ENCODE measurements at regions not wholly inside any gene's neighbourhood (a gene's known extent, or its start where the extent isn't known, plus 50 kb on each side); places are given as distances from the start of the nearest gene placed in this dataset.

DNA sequence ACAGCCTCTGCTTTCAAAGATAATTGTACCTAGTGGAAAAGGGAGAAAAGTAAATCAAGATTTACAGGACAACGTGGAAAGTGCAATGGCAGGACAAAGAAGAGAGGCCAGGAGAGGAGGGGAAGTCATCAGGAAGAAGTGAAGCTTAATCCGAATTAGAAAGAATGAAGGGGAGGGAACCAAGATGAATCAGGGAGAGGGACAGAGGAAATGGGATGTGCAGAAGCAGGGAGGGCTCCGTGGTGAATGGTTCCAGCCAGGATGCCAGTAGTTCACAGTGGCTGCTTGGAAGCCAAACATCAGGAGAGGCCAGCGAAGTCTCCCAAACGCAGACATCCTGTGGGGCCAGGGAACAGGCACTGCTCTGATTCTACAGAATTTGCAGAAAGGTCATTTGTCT is 144.4 kb downstream of the LIG4 start:
- no TSS peak for BruUV-seq (replicated peaks)
- no peak for DNase-seq (ENCODE audit: extremely low read depth in 1 of 4, low spot score in 3 of 4)
- in situ Hi-C loops (cut with MboI) (loop anchor here (25.0 kb wide), 1 partner anchor 259 kb away; no protein-coding TSS in a partner anchor), intact Hi-C loops (cut with micrococcal nuclease) (no loop called here)
- ChIA-PET POLR2A (no interaction called here), CTCF (ENCODE audit: low intra/inter-chr PET ratio) (interaction anchor here (0.6 kb wide), 1 partner anchor 58 kb away, joined by 3 read pairs; no protein-coding TSS in a partner anchor)
- no peak overlapping the region for H3K4me3 ChIP-seq
- no peak for FAIRE-seq
- no peaks in the 10 kb centered on the region for H3K4me1 ChIP-seq (replicated peaks in 1 of 2; ENCODE audit: control insufficient read depth in 2 of 2, insufficient read depth in 2 of 2, low read length in 2 of 2)
- no peak overlapping the region for H2AFZ ChIP-seq (ENCODE audit: low read depth, low read length)
- H3K79me2 ChIP-seq (ENCODE audit: control insufficient read depth, insufficient read depth, low read length): no peaks in the 10 kb centered on the region
- no peaks in the 10 kb centered on the region for H3K36me3 ChIP-seq (ENCODE audit: control insufficient read depth, insufficient read depth, low read length)
- no peak overlapping the region for H3K9ac ChIP-seq (ENCODE audit: insufficient read depth in 1 of 2, low read depth in 2 of 2, low read length in 2 of 2)
- no peaks in the 10 kb centered on the region for H3K9me1 ChIP-seq (ENCODE audit: control insufficient read depth, insufficient read depth, low read length)
- TF ChIP-seq STAT5A (IDR thresholded peaks at IDR 0.05; ENCODE audit: borderline replicate concordance, low read length): no peak
- no peak for TF ChIP-seq PYGO2 (tag; IDR thresholded peaks at IDR 0.05)
- TF ChIP-seq FOXJ3 (CRISPR knock-in tag; IDR thresholded peaks at IDR 0.05): no peak
- TF ChIP-seq, protein P1, sequence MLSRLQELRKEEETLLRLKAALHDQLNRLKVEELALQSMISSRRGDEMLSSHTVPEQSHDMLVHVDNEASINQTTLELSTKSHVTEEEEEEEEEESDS (CRISPR knock-in tag; IDR thresholded peaks at IDR 0.05): no peak
- TF ChIP-seq ZNF140 (CRISPR knock-in tag; IDR thresholded peaks at IDR 0.05): no peak
- no peak for TF ChIP-seq SREBF1 (IDR thresholded peaks at IDR 0.05; ENCODE audit: borderline replicate concordance, low read depth, low read length)
- no peak for TF ChIP-seq HLTF (IDR thresholded peaks at IDR 0.05)
- TF ChIP-seq, protein P2, sequence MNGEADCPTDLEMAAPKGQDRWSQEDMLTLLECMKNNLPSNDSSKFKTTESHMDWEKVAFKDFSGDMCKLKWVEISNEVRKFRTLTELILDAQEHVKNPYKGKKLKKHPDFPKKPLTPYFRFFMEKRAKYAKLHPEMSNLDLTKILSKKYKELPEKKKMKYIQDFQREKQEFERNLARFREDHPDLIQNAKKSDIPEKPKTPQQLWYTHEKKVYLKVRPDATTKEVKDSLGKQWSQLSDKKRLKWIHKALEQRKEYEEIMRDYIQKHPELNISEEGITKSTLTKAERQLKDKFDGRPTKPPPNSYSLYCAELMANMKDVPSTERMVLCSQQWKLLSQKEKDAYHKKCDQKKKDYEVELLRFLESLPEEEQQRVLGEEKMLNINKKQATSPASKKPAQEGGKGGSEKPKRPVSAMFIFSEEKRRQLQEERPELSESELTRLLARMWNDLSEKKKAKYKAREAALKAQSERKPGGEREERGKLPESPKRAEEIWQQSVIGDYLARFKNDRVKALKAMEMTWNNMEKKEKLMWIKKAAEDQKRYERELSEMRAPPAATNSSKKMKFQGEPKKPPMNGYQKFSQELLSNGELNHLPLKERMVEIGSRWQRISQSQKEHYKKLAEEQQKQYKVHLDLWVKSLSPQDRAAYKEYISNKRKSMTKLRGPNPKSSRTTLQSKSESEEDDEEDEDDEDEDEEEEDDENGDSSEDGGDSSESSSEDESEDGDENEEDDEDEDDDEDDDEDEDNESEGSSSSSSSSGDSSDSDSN (IDR thresholded peaks at IDR 0.05; ENCODE audit: borderline replicate concordance in 1 of 2, low read depth in 2 of 2, low read length in 2 of 2): no peak
- no peak for TF ChIP-seq BACH1 (tag; IDR thresholded peaks at IDR 0.05)
- no peak for TF ChIP-seq BMI1 (IDR thresholded peaks at IDR 0.05; ENCODE audit: low read length)
- TF ChIP-seq STAG1 (CRISPR knock-in tag; IDR thresholded peaks at IDR 0.05; ENCODE audit: borderline replicate concordance): no peak
- no peak for TF ChIP-seq GABPB2 (CRISPR knock-in tag; conservative IDR thresholded peaks at IDR 0.05)
- no peak for TF ChIP-seq NRF1 (conservative IDR thresholded peaks at IDR 0.05 in 1 of 2, IDR thresholded peaks at IDR 0.05 in 1 of 2)
- no peak for TF ChIP-seq NFATC3 (IDR thresholded peaks at IDR 0.05)
- TF ChIP-seq SRSF3 (IDR thresholded peaks at IDR 0.05; ENCODE audit: insufficient read depth, low read length): no peak
- no peak for TF ChIP-seq MYC (IDR thresholded peaks at IDR 0.05; ENCODE audit: low read depth, low read length)
- no peak for TF ChIP-seq MYC (CRISPR knock-in tag; IDR thresholded peaks at IDR 0.05; ENCODE audit: borderline replicate concordance, low read depth)
- no peak for TF ChIP-seq TFAM (CRISPR knock-in tag; conservative IDR thresholded peaks at IDR 0.05)
- H3K4me2 ChIP-seq (ENCODE audit: insufficient read depth, low read length): no peak overlapping the region
- no peaks in the 10 kb centered on the region for H4K20me1 ChIP-seq (replicated peaks; ENCODE audit: control insufficient read depth, insufficient read depth, low read length)
- H3K27me3 ChIP-seq (ENCODE audit: control insufficient read depth in 2 of 2, insufficient read depth in 2 of 2, low read length in 2 of 2): no peaks in the 10 kb centered on the region
- no peak overlapping the region for H3K27ac ChIP-seq (ENCODE audit: extremely low read depth, low read depth, low read length)
- H3K9me3 ChIP-seq (replicated peaks; ENCODE audit: control insufficient read depth, insufficient read depth, low read depth, low read length): no peaks in the 10 kb centered on the region
- WGBS (ENCODE audit: insufficient coverage, low coverage, missing lambda C conversion rate): 0% methylated on average over 5 of the region's 5 CpGs
- no peak for ATAC-seq

Measured in K562 (cell line).